ENCODE measurements at regions not wholly inside any gene's neighbourhood (a gene's known extent, or its start where the extent isn't known, plus 50 kb on each side); places are given as distances from the start of the nearest gene placed in this dataset.

DNA sequence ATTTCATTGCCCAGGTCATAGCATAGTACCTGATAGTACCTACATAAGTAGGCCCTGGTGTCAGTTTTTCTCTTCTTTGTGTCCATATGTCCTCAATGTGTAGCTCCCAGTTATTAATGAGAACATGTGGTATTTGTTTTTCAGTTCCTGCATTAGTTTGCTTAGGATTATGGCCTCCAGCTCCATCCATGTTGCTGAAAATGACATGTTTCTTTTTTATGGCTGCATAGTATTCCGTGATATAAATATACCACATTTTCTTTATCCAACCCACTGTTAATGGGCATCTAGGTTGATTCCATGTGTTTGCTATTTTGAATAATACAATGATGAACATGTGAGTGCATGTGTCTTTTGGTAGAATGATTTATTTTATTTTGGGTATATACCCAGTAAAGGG lies 641.6 kb downstream of the RFPL4B start:
- Histone ChIP-seq H3K4me2 (ENCODE audit: low read length) (no peak overlapping the region), H3K27me3 (ENCODE audit: control insufficient read depth, insufficient read depth, low read length) (no peaks in the 10 kb centered on the region)
- no peak for TF ChIP-seq CTCF (IDR thresholded peaks at IDR 0.05)

DNA sequence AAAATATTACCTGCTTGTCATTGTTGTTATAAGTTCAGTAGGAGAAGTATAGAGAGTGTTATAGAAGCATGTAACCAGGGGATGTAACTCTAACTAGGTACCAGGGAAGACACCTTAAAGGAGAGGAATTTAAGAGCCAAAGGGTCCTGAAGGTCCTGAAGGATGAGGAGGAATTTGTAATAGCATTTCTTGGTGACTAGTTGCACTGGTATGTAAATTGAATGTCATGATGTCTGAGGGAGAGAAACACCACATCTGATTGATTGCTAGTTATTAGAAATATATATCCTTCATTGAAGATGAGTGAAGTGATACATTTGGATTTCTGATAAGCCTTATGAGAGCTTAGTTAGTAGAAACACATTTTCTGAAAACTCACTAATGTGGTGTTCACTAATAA lies 643.8 kb downstream of the RFPL4B start:
- TF ChIP-seq CTCF (IDR thresholded peaks at IDR 0.05), result no peak
- Histone ChIP-seq H3K36me3 (ENCODE audit: control insufficient read depth, insufficient read depth, low read length) (no peaks in the 10 kb centered on the region), H3K79me2 (no peaks in the 10 kb centered on the region), H2AFZ (no peak overlapping the region), H3K4me1 (no peaks in the 10 kb centered on the region), H3K9ac (no peak overlapping the region), H3K27me3 (ENCODE audit: control insufficient read depth, insufficient read depth, low read length) (no peaks in the 10 kb centered on the region), H3K4me3 (ENCODE audit: low read depth, low read length) (no peak overlapping the region), H3K4me2 (ENCODE audit: low read length) (no peak overlapping the region), H3K9me3 (ENCODE audit: control insufficient read depth, low read length) (no peaks in the 10 kb centered on the region), H3K27ac (no peak overlapping the region)

More for the DNA sequence above, 641.6 kb downstream of the RFPL4B start:
- Histone ChIP-seq H3K27ac (no peak overlapping the region), H3K9ac (no peak overlapping the region), H3K4me3 (ENCODE audit: low read depth, low read length) (no peak overlapping the region), H3K36me3 (ENCODE audit: control insufficient read depth, insufficient read depth, low read length) (no peaks in the 10 kb centered on the region), H3K9me3 (ENCODE audit: control insufficient read depth, low read length) (no peaks in the 10 kb centered on the region), H3K4me1 (no peaks in the 10 kb centered on the region), H2AFZ (no peak overlapping the region), H3K79me2 (no peaks in the 10 kb centered on the region)

- no peak overlapping the region for H3K4me3 ChIP-seq (ENCODE audit: low read depth, low read length)
- no peaks in the 10 kb centered on the region for H3K9me3 ChIP-seq (ENCODE audit: control insufficient read depth, low read length)
- no peak overlapping the region for H3K9ac ChIP-seq
- H3K27me3 ChIP-seq (ENCODE audit: control insufficient read depth, insufficient read depth, low read length), result no peaks in the 10 kb centered on the region
- H3K27ac ChIP-seq, result no peak overlapping the region
- H2AFZ ChIP-seq, result no peak overlapping the region
- H3K4me2 ChIP-seq (ENCODE audit: low read length), result no peak overlapping the region
- no peaks in the 10 kb centered on the region for H3K79me2 ChIP-seq
- H3K36me3 ChIP-seq (ENCODE audit: control insufficient read depth, insufficient read depth, low read length), result no peaks in the 10 kb centered on the region
- TF ChIP-seq CTCF (IDR thresholded peaks at IDR 0.05), result no peak
- H3K4me1 ChIP-seq, result no peaks in the 10 kb centered on the region
Observed at GRCh38 chr6:112991912-112992311, 644.8 kb downstream of the RFPL4B start.

DNA sequence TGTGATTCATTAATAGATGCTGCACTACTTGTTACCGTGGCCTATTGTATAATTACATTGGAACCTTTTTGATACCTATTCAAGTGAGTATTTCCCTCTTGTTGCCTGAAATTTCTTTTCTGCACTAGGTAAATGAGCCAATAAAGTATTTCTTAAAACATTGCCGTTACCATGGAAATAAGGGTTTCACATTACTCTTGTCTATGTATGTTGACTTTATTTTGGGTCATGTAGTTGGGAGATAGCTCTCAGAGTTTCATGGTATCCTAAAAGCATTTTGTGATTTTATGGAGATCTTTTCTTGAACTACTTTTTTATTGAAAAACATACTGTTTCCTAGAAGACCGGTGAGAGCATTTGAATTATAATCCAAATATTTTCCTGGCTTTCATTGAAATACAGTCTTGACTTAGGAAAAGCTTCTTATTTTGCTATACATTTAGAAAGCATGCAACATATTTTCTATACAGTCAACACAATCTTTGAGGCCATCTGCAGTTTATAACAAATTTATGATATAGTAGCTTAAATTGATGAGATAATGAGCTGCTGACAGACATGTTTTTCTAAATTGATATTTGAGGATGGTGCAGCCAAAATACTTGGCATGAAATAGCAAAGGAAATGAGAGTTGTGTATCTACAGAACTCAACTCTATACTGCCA lies 650.4 kb downstream of the RFPL4B start:
- Histone ChIP-seq H3K79me2 (no peaks in the 10 kb centered on the region), H3K9me3 (ENCODE audit: control insufficient read depth, low read length) (no peaks in the 10 kb centered on the region), H3K36me3 (ENCODE audit: control insufficient read depth, insufficient read depth, low read length) (no peaks in the 10 kb centered on the region), H3K4me2 (ENCODE audit: low read length) (no peak overlapping the region), H3K27ac (no peak overlapping the region), H3K27me3 (ENCODE audit: control insufficient read depth, insufficient read depth, low read length) (no peaks in the 10 kb centered on the region), H3K9ac (no peak overlapping the region), H2AFZ (no peak overlapping the region), H3K4me1 (no peaks in the 10 kb centered on the region), H3K4me3 (ENCODE audit: low read depth, low read length) (no peak overlapping the region)
- TF ChIP-seq CTCF (IDR thresholded peaks at IDR 0.05), result no peak

DNA sequence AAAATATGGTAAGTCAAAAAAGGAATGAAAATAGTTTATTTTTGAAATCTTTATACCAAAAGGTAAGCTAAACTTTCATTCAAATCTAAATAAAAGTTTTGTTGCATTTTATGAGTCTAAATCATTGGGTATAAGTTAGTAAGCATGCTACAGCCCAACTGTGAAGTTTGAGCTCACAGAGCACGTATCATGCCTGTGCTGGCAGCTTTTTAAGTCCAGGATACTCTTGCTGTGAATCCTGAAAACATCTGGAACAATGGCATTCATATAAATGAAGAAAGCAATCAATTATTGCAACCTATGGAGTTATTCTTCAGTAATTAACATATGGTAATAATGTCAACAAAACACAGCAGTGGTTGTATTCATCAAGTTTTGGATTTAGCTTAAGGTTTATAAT lies 656.9 kb downstream of the RFPL4B start:
- Histone ChIP-seq H2AFZ (no peak overlapping the region), H3K36me3 (ENCODE audit: control insufficient read depth, insufficient read depth, low read length) (no peaks in the 10 kb centered on the region), H3K4me3 (ENCODE audit: low read depth, low read length) (no peak overlapping the region), H3K4me2 (ENCODE audit: low read length) (no peak overlapping the region), H3K9ac (no peak overlapping the region), H3K4me1 (no peaks in the 10 kb centered on the region), H3K27me3 (ENCODE audit: control insufficient read depth, insufficient read depth, low read length) (no peaks in the 10 kb centered on the region), H3K79me2 (no peaks in the 10 kb centered on the region), H3K9me3 (ENCODE audit: control insufficient read depth, low read length) (no peaks in the 10 kb centered on the region), H3K27ac (no peak overlapping the region)
- TF ChIP-seq CTCF (IDR thresholded peaks at IDR 0.05), result no peak
